C4-2B (cell line): ENCODE measurements at regions not wholly inside any gene's neighbourhood (a gene's known extent, or its start where the extent isn't known, plus 50 kb on each side); places are given as distances from the start of the nearest gene placed in this dataset.

Experiments used
- H3K27ac ChIP-seq: fragments of 450-650 bp; 2 replicates; pipeline ENCODE4 v1.5.1; 2017
- CTCF ChIP-seq: fragments of 450-650 bp; conservative IDR thresholded peaks from 2 replicates; pipeline ENCODE4 v1.5.1; 2017; ENCODE audit warnings: mild to moderate bottlenecking
- ZFX ChIP-seq: fragments of 450-650 bp; IDR thresholded peaks from 2 replicates; pipeline ENCODE4 v1.6.1; 2017

GRCh38 chr6:132898376-132898775 is 84.0 kb downstream of the RPS12 start:
- H3K27ac ChIP-seq, result no peak overlapping the region; the same call in 1 of the 2 replicates
- no peak for TF ChIP-seq CTCF
- TF ChIP-seq ZFX, result no peak

- TF ChIP-seq ZFX (no peak), CTCF (no peak)
Observed at GRCh38 chr6:132900849-132901248, 86.5 kb downstream of the RPS12 start.

GRCh38 chr6:132902901-132903300 is 88.5 kb downstream of the RPS12 start:
- TF ChIP-seq CTCF (no peak), ZFX (no peak)

More at GRCh38 chr6:132900849-132901248, 86.5 kb downstream of the RPS12 start:
- H3K27ac ChIP-seq, result no peak overlapping the region

GRCh38 chr6:132907231-132907630 is 92.9 kb downstream of the RPS12 start:
- TF ChIP-seq CTCF (no peak), ZFX (no peak)
- H3K27ac ChIP-seq, result no peak overlapping the region

More at GRCh38 chr6:132902901-132903300, 88.5 kb downstream of the RPS12 start:
- H3K27ac ChIP-seq, result no peak overlapping the region

- TF ChIP-seq CTCF (no peak), ZFX (no peak)
- no peak overlapping the region for H3K27ac ChIP-seq
Observed at GRCh38 chr6:132907914-132908313, 93.5 kb downstream of the RPS12 start.

- no peak overlapping the region for H3K27ac ChIP-seq
- no peak for TF ChIP-seq ZFX
- TF ChIP-seq CTCF, result no peak
Observed at GRCh38 chr6:132909742-132910141, 95.4 kb downstream of the RPS12 start.

- no peak overlapping the region for H3K27ac ChIP-seq
- no peak for TF ChIP-seq CTCF
- no peak for TF ChIP-seq ZFX
Observed at GRCh38 chr6:132910759-132911158, 96.4 kb downstream of the RPS12 start.
